Nucleus accumbens (tissue), 56 donors: ENCODE measurements at regions not wholly inside any gene's neighbourhood (a gene's known extent, or its start where the extent isn't known, plus 50 kb on each side); places are given as distances from the start of the nearest gene placed in this dataset.

Experiments used
- DNase-seq, 56 donors: peaks; one replicate each; lab custom pipeline; 2025; lab: John Stamatoyannopoulos, UW

GRCh38 chr1:109827466-109827865, 63.7 kb upstream of the EPS8L3 start:
- no peak for DNase-seq

- DNase-seq = peak in 1 of 56 donors; percentile 10
Observed at GRCh38 chr1:109826930-109827349, 63.2 kb upstream of the EPS8L3 start.

- DNase-seq = no peak
Observed at GRCh38 chr1:109826446-109826845, 62.7 kb upstream of the EPS8L3 start.

GRCh38 chr1:109824349-109825115, 60.8 kb upstream of the EPS8L3 start:
- DNase-seq = no peak

- peak in 5 of 56 donors; percentile 8 to 50 (median 42) for DNase-seq
Observed at GRCh38 chr1:109823543-109824348, 60.0 kb upstream of the EPS8L3 start.

GRCh38 chr1:109822749-109823542, 59.2 kb upstream of the EPS8L3 start:
- DNase-seq = no peak

GRCh38 chr1:109821831-109822745, 58.4 kb upstream of the EPS8L3 start:
- no peak for DNase-seq

- peak in 3 of 56 donors; percentile 19 to 32 (median 23) for DNase-seq
Observed at GRCh38 chr1:109821221-109821669, 57.5 kb upstream of the EPS8L3 start.

DNA sequence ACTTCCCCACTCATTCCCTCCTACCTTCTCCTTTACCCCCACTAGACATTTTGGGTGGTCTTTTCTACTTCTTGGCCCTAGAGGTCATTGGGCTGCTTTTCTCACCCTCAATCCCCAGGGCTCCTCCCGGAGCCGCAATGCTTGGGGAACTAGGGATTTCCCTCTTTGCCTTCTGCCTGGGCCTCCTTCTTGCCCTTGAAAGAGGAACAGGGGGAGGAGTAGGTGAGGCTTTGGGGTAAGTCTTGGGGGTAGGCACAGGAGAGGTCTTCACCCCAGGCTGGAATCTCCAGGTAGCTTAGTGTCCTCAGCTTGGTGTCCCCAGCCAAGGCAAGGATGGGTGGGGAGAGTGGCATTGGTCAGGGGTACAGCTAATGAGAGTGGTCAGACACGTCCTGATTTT, 56.2 kb upstream of the EPS8L3 start:
- DNase-seq = no peak

DNA sequence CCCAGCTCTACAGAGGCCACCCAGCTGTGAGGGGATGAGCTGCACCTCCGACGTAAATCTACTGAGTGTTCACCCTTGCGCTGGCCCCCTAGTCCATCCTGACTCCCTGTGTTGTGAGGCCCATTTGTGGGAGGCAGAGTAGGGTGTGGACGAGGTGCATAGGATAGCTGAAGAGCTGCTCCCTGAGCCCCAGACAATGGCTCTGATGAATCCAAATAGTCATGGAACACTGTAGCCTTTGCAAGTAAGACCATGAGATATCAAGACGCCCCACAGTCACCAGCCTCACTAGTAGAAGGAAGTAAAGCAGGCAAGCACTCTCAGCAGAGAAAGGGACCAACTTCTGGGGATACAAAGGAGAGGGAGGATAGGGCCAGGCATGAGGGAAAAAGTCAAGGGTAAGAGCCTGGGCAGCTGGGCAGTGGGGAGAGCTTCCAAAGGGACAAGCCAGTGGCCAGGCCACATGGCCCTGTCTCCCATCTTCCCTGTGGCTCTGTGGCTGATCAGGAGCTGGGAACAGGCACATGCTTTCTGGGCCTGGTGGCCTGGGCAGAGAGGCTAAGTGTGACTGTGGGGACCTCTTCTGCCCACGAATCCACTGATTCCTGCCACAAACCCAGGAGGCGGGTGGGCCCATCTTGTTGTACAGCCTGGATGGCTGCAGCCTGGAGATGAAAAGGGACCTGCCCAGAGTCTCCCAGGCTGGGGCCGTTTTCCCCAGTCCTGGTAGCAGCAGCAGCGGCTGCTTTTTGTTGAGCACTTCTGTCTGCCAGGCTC, 55.5 kb upstream of the EPS8L3 start:
- DNase-seq = no peak

DNA sequence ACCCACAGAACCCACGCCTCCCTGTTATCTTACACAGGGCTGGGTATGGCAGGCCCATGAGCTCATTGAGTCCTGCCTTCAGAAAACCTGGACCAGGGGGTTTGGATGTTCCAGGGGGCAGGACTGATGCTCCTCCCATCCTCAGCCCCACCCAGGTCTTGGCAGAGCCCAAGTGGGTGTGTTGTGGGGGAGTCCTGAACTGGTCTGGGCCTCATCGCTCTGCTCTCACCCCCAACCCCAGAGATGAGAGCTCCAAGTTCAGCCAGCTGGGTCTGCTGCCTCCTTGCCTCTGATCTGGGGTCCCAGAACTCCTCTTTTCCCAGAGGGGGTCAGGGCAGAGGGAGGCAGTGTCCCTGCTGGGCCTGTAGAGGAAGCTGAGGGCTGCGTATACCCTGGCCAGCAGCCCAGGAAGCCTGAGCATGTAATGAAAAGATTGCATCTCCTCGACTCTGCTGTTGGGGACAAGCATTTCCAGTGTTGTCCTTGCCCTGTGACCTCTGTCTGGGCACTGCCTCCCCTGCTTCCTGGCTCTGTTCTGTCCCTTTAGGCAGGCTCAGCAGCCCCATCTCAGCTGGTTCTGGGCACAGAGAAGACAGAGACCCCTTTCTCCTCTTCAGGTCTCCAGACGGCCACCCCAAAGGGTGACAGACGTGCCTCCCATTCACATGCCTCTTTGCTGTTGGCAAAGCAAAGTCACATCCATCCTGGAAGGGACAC, 54.7 kb upstream of the EPS8L3 start:
- no peak for DNase-seq

DNA sequence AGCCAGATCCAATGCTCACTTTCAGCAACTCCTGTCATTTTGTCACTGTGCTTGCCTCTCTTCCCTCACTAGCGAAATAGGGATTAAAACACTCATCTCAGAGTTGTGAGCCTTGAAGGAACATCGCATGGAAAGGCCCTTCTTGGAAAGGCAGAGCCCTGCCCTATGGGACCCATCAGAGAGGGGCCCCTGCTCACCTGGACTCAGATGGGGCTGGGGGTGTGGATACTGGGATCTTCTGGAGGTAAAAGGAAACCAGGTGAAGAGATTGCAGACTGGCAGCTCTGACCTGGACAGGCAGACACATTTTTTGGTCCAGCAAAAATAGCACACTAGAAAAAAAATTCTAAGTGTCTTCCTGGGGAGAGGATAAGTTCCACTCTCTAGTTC, 54.2 kb upstream of the EPS8L3 start:
- no peak for DNase-seq

DNA sequence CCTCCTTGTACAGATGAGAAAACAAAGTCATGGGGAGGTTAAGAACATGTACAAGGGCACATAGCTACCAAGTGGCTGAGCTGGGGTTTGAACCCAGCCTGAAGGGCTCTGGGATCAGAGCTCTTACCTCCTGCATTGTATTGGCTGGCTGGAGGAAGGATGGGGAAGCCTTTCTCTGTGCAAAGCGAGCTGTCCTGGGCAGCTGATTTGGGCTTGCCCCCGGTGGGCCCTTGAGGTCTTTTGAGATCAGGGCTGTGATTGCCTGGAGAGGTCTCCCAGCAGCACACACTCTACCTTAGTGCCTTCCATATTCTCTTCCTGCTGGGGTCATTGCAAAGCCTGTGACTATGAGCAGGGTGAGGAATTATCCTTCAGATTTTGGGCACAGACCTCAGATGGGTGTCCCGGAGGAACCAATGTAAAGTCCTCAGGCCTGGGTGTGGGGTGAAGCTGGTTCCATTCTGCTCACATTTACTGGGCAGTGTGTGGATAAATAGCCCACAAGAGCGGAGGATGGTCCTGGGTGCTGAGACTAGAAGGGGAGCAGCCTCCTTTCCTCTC, 53.3 kb upstream of the EPS8L3 start:
- DNase-seq = no peak

- peak in 11 of 56 donors; percentile 20 to 48 (median 33) for DNase-seq
Observed at GRCh38 chr1:109816175-109816811, 52.6 kb upstream of the EPS8L3 start.

GRCh38 chr1:109815809-109816174, 52.1 kb upstream of the EPS8L3 start:
- peak in 3 of 56 donors; percentile 12 to 19 (median 17) for DNase-seq

- DNase-seq = no peak
Observed at GRCh38 chr1:109814993-109815786, 51.5 kb upstream of the EPS8L3 start.

GRCh38 chr1:109814223-109814622, 50.5 kb upstream of the EPS8L3 start:
- peak in 1 of 56 donors; percentile 24 for DNase-seq
